Hepatocyte (in vitro differentiated cells): ENCODE measurements at regions not wholly inside any gene's neighbourhood (a gene's known extent, or its start where the extent isn't known, plus 50 kb on each side); places are given as distances from the start of the nearest gene placed in this dataset.

Source experiments
- DNase-seq: peaks from one replicate; pipeline ENCODE4 v3.0.0-alpha.2; 2016; ENCODE audit warnings: low spot score
- H2AFZ ChIP-seq: fragments of 200-600 bp; sonication (generic); 2 replicates; pipeline ENCODE4 v1.6.0; 2016; ENCODE audit warnings: antibody characterized with exemption, mild to moderate bottlenecking
- H3K27ac ChIP-seq: fragments of 200-600 bp; sonication (generic); 2 replicates; pipeline ENCODE4 v1.5.1; 2016; ENCODE audit warnings: mild to moderate bottlenecking
- H3K27me3 ChIP-seq: fragments of 200-600 bp; sonication (generic); 2 replicates; pipeline ENCODE4 v1.6.1; 2016
- H3K36me3 ChIP-seq: fragments of 200-600 bp; sonication (generic); replicated peaks from 2 replicates; pipeline ENCODE4 v1.5.1; 2016; ENCODE audit warnings: low read depth; ENCODE audit not compliant: insufficient read depth
- H3K4me1 ChIP-seq: fragments of 200-600 bp; sonication (generic); 2 replicates; pipeline ENCODE4 v1.5.1; 2016; ENCODE audit warnings: mild to moderate bottlenecking, moderate library complexity; ENCODE audit not compliant: insufficient read depth
- H3K4me2 ChIP-seq: fragments of 200-600 bp; sonication (generic); 2 replicates; pipeline ENCODE4 v1.6.0; 2016
- H3K4me3 ChIP-seq: fragments of 200-600 bp; sonication (generic); 2 replicates; pipeline ENCODE4 v1.5.1; 2016; ENCODE audit warnings: mild to moderate bottlenecking
- H3K79me2 ChIP-seq: fragments of 200-600 bp; sonication (generic); 2 replicates; pipeline ENCODE4 v1.6.0; 2017; ENCODE audit warnings: mild to moderate bottlenecking
- H3K9me2 ChIP-seq: fragments of 200-600 bp; sonication (generic); replicated peaks from 2 replicates; pipeline ENCODE4 v1.6.0; 2017; ENCODE audit warnings: mild to moderate bottlenecking; ENCODE audit not compliant: insufficient read depth
- H3K9me3 ChIP-seq: fragments of 200-600 bp; sonication (generic); 2 replicates; pipeline ENCODE4 v1.5.1; 2016; ENCODE audit warnings: low read depth, mild to moderate bottlenecking
- H4K20me1 ChIP-seq: fragments of 200-600 bp; sonication (generic); 2 replicates; pipeline ENCODE4 v1.6.0; 2016; ENCODE audit warnings: mild to moderate bottlenecking; ENCODE audit not compliant: insufficient read depth, poor library complexity, severe bottlenecking
- CTCF ChIP-seq: fragments of 200-600 bp; sonication (generic); IDR thresholded peaks from 2 replicates; pipeline ENCODE4 v1.5.1; 2016; ENCODE audit warnings: antibody characterized with exemption, mild to moderate bottlenecking; ENCODE audit not compliant: poor library complexity
- EZH2 ChIP-seq: fragments of 200-600 bp; sonication (generic); IDR thresholded peaks from 2 replicates; pipeline ENCODE4 v1.6.1; 2016; ENCODE audit warnings: antibody characterized with exemption, mild to moderate bottlenecking, borderline replicate concordance
- EZH2phosphoT487 ChIP-seq: fragments of 200-600 bp; sonication (generic); IDR thresholded peaks from one replicate; pipeline ENCODE4 v1.6.1; 2018; ENCODE audit warnings: antibody characterized with exemption, mild to moderate bottlenecking, low read depth, moderate library complexity; ENCODE audit not compliant: unreplicated experiment, severe bottlenecking
- WGBS: methylation state at CpG from one replicate; pipeline ENCODE4 v1.1.6; 2016; ENCODE audit warnings: low lambda C conversion rate; ENCODE audit errors: missing lambda C conversion rate; 5-methylcytosine and 5-hydroxymethylcytosine counted together

- Histone ChIP-seq H3K9me3 (no peaks in the 10 kb centered on the region), H4K20me1 (no peaks in the 10 kb centered on the region), H3K4me3 (no peak overlapping the region), H3K27me3 (no peaks in the 10 kb centered on the region), H3K36me3 (no peaks in the 10 kb centered on the region), H3K79me2 (no peaks in the 10 kb centered on the region), H3K9me2 (no peaks in the 10 kb centered on the region), H2AFZ (no peak overlapping the region), H3K4me2 (no peak overlapping the region), H3K27ac (no peak overlapping the region), H3K4me1 (no peaks in the 10 kb centered on the region)
- TF ChIP-seq EZH2phosphoT487 (no peak), CTCF (no peak)
- DNase-seq = no peak
Observed at GRCh38 chr2:167608487-167608886, 638.9 kb downstream of the STK39 start.

- no peak for TF ChIP-seq CTCF
- TF ChIP-seq EZH2phosphoT487 = no peak
- no peak for TF ChIP-seq EZH2
- H3K9me3 ChIP-seq = no peaks in the 10 kb centered on the region
- no peak overlapping the region for H3K4me2 ChIP-seq
- H3K4me3 ChIP-seq = no peak overlapping the region
- no peaks in the 10 kb centered on the region for H3K36me3 ChIP-seq
- no peaks in the 10 kb centered on the region for H3K9me2 ChIP-seq
- no peak overlapping the region for H3K27ac ChIP-seq
- no peak overlapping the region for H2AFZ ChIP-seq
- no peak for DNase-seq
- H3K79me2 ChIP-seq = no peaks in the 10 kb centered on the region
- no peaks in the 10 kb centered on the region for H3K4me1 ChIP-seq
- H3K27me3 ChIP-seq = no peaks in the 10 kb centered on the region
- H4K20me1 ChIP-seq = no peaks in the 10 kb centered on the region
- WGBS = 94% methylated on average over 3 of the region's 3 CpGs
Observed at GRCh38 chr2:167607731-167608130, 639.7 kb downstream of the STK39 start.

GRCh38 chr2:167607211-167607610 lies 640.2 kb downstream of the STK39 start:
- no peaks in the 10 kb centered on the region for H3K4me1 ChIP-seq
- H3K79me2 ChIP-seq = no peaks in the 10 kb centered on the region
- no peak overlapping the region for H2AFZ ChIP-seq
- H3K9me2 ChIP-seq = no peaks in the 10 kb centered on the region
- H3K4me2 ChIP-seq = no peak overlapping the region
- H3K36me3 ChIP-seq = no peaks in the 10 kb centered on the region
- no peaks in the 10 kb centered on the region for H3K9me3 ChIP-seq
- H3K4me3 ChIP-seq = no peak overlapping the region
- H3K27me3 ChIP-seq = no peaks in the 10 kb centered on the region
- H3K27ac ChIP-seq = no peak overlapping the region
- no peak for TF ChIP-seq EZH2
- no peak for TF ChIP-seq CTCF
- TF ChIP-seq EZH2phosphoT487 = no peak
- no peak for DNase-seq
- 93% methylated on average over 8 of the region's 8 CpGs for WGBS
- no peaks in the 10 kb centered on the region for H4K20me1 ChIP-seq

- no peaks in the 10 kb centered on the region for H4K20me1 ChIP-seq
- H3K27ac ChIP-seq = no peak overlapping the region
- TF ChIP-seq EZH2 (no peak), CTCF (no peak), EZH2phosphoT487 (no peak)
- no peaks in the 10 kb centered on the region for H3K36me3 ChIP-seq
- no peak for DNase-seq
- H2AFZ ChIP-seq = no peak overlapping the region
- H3K4me2 ChIP-seq = no peak overlapping the region
- no peaks in the 10 kb centered on the region for H3K4me1 ChIP-seq
- H3K27me3 ChIP-seq = no peaks in the 10 kb centered on the region
- no peaks in the 10 kb centered on the region for H3K9me2 ChIP-seq
- 100% methylated on average over 1 of the region's 1 CpG for WGBS
- no peaks in the 10 kb centered on the region for H3K9me3 ChIP-seq
- H3K4me3 ChIP-seq = no peak overlapping the region
- H3K79me2 ChIP-seq = no peaks in the 10 kb centered on the region
Observed at GRCh38 chr2:167602122-167602521, 645.3 kb downstream of the STK39 start.
